HT1080 (cell line): ENCODE measurements at regions not wholly inside any gene's neighbourhood (a gene's known extent, or its start where the extent isn't known, plus 50 kb on each side); places are given as distances from the start of the nearest gene placed in this dataset.

Experiments
- DNase-seq: peaks from one replicate; pipeline ENCODE4 v3.0.0-alpha.2; 2015; ENCODE audit warnings: low read depth

- DNase-seq = no peak
Observed at GRCh38 chr10:29064680-29065079, 224.2 kb upstream of the LYZL1 start.

GRCh38 chr10:29067161-29067560 is 221.7 kb upstream of the LYZL1 start:
- no peak for DNase-seq

GRCh38 chr10:29067628-29068027 is 221.2 kb upstream of the LYZL1 start:
- DNase-seq = no peak

GRCh38 chr10:29068302-29068701 is 220.6 kb upstream of the LYZL1 start:
- no peak for DNase-seq

GRCh38 chr10:29068966-29069365 is 219.9 kb upstream of the LYZL1 start:
- no peak for DNase-seq

GRCh38 chr10:29069941-29070340 is 218.9 kb upstream of the LYZL1 start:
- no peak for DNase-seq

GRCh38 chr10:29078919-29079318 is 210.0 kb upstream of the LYZL1 start:
- no peak for DNase-seq

- no peak for DNase-seq
Observed at GRCh38 chr10:29081231-29081630, 207.6 kb upstream of the LYZL1 start.

- no peak for DNase-seq
Observed at GRCh38 chr10:29081951-29082685, 206.8 kb upstream of the LYZL1 start.

- DNase-seq = no peak
Observed at GRCh38 chr10:29083096-29083495, 205.8 kb upstream of the LYZL1 start.

GRCh38 chr10:29084681-29085307 is 204.1 kb upstream of the LYZL1 start:
- no peak for DNase-seq

- no peak for DNase-seq
Observed at GRCh38 chr10:29089091-29089490, 199.8 kb upstream of the LYZL1 start.

- no peak for DNase-seq
Observed at GRCh38 chr10:29096303-29096824, 192.5 kb upstream of the LYZL1 start.

- DNase-seq = no peak
Observed at GRCh38 chr10:29098423-29098822, 190.4 kb upstream of the LYZL1 start.

GRCh38 chr10:29099001-29099400 is 189.9 kb upstream of the LYZL1 start:
- DNase-seq = no peak

- no peak for DNase-seq
Observed at GRCh38 chr10:29099415-29099814, 189.5 kb upstream of the LYZL1 start.

GRCh38 chr10:29100505-29100904 is 188.4 kb upstream of the LYZL1 start:
- DNase-seq = no peak

- no peak for DNase-seq
Observed at GRCh38 chr10:29102233-29102632, 186.6 kb upstream of the LYZL1 start.

GRCh38 chr10:29102636-29103035 is 186.2 kb upstream of the LYZL1 start:
- DNase-seq = no peak

- no peak for DNase-seq
Observed at GRCh38 chr10:29104661-29105399, 184.0 kb upstream of the LYZL1 start.

GRCh38 chr10:29105516-29106215 is 183.2 kb upstream of the LYZL1 start:
- peak; percentile 53 for DNase-seq

GRCh38 chr10:29106287-29106686 is 182.6 kb upstream of the LYZL1 start:
- no peak for DNase-seq
